GM23248 (cell line): ENCODE measurements at regions not wholly inside any gene's neighbourhood (a gene's known extent, or its start where the extent isn't known, plus 50 kb on each side); places are given as distances from the start of the nearest gene placed in this dataset.

Experiments used
- EZH2 ChIP-seq: fragments of 200-600 bp; sonication (generic); IDR thresholded peaks from 2 replicates; pipeline ENCODE4 v1.6.1; 2018; ENCODE audit warnings: antibody characterized with exemption, mild to moderate bottlenecking; ENCODE audit not compliant: insufficient read depth, poor library complexity, severe bottlenecking
- EZH2phosphoT487 ChIP-seq: fragments of 200-600 bp; sonication (generic); IDR thresholded peaks from 2 replicates; pipeline ENCODE4 v1.6.1; 2018; ENCODE audit warnings: antibody characterized with exemption, moderate library complexity, mild to moderate bottlenecking, low read depth; ENCODE audit not compliant: insufficient read depth

GRCh38 chr4:100953616-100954015, 393.7 kb downstream of the PPP3CA start:
- TF ChIP-seq EZH2phosphoT487, result no peak
- no peak for TF ChIP-seq EZH2
